ENCODE measurements at regions not wholly inside any gene's neighbourhood (a gene's known extent, or its start where the extent isn't known, plus 50 kb on each side); places are given as distances from the start of the nearest gene placed in this dataset.

DNA sequence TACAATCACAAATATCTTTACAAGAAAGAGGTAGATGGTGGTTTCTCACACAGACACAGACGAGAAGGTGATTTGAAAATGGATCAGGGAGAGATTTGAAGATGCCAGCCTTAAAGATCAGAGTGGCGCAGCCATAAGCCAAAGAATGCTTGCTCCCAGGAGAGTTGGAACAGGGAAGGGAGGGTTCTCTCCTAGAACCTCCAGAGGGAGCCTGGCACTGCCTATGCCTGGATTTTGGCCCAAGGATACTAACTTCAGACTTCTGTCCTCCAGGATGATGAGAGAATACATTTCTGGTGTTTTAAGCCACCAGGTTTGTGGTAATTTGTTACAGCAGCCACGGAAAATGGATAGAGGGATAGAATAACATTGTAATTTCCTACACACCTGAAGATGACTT, 279.1 kb downstream of the FAM43A start:
- TF ChIP-seq, protein P1, sequence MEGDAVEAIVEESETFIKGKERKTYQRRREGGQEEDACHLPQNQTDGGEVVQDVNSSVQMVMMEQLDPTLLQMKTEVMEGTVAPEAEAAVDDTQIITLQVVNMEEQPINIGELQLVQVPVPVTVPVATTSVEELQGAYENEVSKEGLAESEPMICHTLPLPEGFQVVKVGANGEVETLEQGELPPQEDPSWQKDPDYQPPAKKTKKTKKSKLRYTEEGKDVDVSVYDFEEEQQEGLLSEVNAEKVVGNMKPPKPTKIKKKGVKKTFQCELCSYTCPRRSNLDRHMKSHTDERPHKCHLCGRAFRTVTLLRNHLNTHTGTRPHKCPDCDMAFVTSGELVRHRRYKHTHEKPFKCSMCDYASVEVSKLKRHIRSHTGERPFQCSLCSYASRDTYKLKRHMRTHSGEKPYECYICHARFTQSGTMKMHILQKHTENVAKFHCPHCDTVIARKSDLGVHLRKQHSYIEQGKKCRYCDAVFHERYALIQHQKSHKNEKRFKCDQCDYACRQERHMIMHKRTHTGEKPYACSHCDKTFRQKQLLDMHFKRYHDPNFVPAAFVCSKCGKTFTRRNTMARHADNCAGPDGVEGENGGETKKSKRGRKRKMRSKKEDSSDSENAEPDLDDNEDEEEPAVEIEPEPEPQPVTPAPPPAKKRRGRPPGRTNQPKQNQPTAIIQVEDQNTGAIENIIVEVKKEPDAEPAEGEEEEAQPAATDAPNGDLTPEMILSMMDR (IDR thresholded peaks at IDR 0.05; ENCODE audit: insufficient read depth, low read length, poor library complexity, severe bottlenecking) = no peak
- Histone ChIP-seq H3K4me3 (replicated peaks; ENCODE audit: low read depth, low read length) (no peak overlapping the region), H3K27me3 (replicated peaks; ENCODE audit: control insufficient read depth, insufficient read depth, low read length) (peaks cover 2% of the 10 kb centered on the region), H3K36me3 (ENCODE audit: control insufficient read depth, insufficient read depth, low read length) (no peaks in the 10 kb centered on the region)
- DNase-seq (ENCODE audit: extremely low read depth, insufficient read length) = no peak

DNA sequence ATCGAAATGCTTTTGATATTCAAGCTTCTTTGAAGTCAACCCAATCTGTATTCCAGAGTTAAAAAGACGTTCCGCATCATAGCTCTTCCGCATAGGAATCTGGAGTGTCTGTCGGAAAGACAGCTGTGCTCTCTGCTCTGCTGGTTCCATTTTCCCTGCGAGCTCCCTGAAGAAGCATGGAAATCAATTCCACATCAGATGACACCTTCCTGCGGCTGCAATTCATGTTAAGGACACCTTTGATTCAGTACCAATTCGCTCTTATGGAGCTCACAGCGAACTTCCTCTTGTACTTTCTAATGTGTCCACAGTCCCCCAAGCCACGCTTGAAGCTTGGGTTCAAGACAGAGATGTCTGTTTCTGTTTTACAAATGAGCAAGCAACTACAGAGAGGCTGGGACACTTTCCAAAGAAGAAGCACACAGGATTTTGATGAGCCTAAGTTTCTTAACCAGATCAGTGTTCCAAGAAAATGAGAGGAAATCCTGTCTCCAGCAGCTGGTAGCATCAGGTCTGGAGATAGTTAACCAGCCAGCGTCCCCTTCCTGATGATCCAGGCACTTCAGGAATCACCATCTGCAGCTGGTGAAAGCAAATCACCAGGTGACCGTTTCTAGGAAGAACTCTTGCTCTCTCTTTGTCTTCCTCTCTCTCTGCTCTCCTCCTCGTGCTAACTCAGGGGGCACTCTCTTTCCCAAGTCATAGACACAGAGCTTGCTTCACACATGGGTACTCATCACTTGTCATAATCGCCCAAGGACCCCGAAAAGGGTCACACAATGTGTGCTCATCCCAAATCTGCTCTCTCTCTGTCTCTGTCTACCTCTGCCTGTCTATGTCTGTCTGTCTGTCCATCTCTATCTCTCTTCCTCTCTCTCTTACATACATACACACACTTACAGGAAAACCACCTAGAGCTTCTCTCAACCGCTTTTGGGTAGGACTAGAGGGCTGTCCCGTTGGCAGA, 281.8 kb downstream of the FAM43A start:
- Histone ChIP-seq H3K36me3 (ENCODE audit: control insufficient read depth, insufficient read depth, low read length) (no peaks in the 10 kb centered on the region), H3K27me3 (replicated peaks; ENCODE audit: control insufficient read depth, insufficient read depth, low read length) (peaks cover 2% of the 10 kb centered on the region), H3K4me3 (replicated peaks; ENCODE audit: low read depth, low read length) (no peak overlapping the region)
- DNase-seq (ENCODE audit: extremely low read depth, insufficient read length) = no peak
- TF ChIP-seq, protein P1 (IDR thresholded peaks at IDR 0.05; ENCODE audit: insufficient read depth, low read length, poor library complexity, severe bottlenecking) = no peak

DNA sequence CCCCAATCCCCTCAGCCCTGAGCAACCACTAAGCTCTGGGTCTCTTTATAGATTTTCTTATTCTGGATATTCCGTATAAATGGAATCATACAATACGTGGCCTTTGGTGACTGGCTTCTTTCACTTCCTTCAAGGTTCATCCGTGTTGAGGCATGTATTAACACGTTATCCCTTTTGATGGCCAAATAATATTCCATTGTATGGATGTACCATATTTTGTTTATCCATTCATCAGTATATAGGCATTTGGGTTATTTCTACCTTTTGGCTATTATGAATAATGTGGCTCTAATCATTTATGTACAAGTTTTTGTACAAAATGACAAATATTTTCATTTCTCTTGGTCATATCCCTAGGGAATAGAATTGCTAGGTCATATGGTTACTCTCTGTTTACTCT, 284.4 kb downstream of the FAM43A start:
- no peak for DNase-seq (ENCODE audit: extremely low read depth, insufficient read length)

DNA sequence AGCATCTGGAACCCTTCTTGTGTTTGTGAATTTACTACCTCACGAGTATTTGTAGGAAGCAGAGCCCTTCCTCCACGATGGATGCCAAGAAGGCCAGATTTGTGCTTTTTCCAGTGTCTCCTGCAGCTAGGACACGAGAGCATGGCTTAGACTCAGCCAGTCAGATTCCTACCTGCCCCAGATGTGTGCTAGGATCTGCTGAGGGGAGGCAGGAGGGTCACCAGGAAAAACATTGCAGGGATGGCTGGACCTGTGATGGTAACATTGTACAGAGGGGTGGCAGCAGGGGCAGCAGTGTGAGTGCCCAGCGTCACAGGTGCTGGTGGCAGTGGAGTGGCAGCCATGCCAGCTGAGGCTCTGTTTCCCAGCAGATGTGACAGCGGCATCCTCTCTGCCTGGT, 285.3 kb downstream of the FAM43A start:
- H3K36me3 ChIP-seq (ENCODE audit: control insufficient read depth, insufficient read depth, low read length) = no peaks in the 10 kb centered on the region
- H3K4me3 ChIP-seq (replicated peaks; ENCODE audit: low read depth, low read length) = no peak overlapping the region
- no peak for DNase-seq (ENCODE audit: extremely low read depth, insufficient read length)
- TF ChIP-seq, protein P1 (IDR thresholded peaks at IDR 0.05; ENCODE audit: insufficient read depth, low read length, poor library complexity, severe bottlenecking) = no peak
- peaks cover 2% of the 10 kb centered on the region for H3K27me3 ChIP-seq (replicated peaks; ENCODE audit: control insufficient read depth, insufficient read depth, low read length)

More for the DNA sequence above, 284.4 kb downstream of the FAM43A start:
- Histone ChIP-seq H3K27me3 (replicated peaks; ENCODE audit: control insufficient read depth, insufficient read depth, low read length) (peaks cover 2% of the 10 kb centered on the region), H3K4me3 (replicated peaks; ENCODE audit: low read depth, low read length) (no peak overlapping the region), H3K36me3 (ENCODE audit: control insufficient read depth, insufficient read depth, low read length) (no peaks in the 10 kb centered on the region)
- TF ChIP-seq, protein P1 (IDR thresholded peaks at IDR 0.05; ENCODE audit: insufficient read depth, low read length, poor library complexity, severe bottlenecking) = no peak

DNA sequence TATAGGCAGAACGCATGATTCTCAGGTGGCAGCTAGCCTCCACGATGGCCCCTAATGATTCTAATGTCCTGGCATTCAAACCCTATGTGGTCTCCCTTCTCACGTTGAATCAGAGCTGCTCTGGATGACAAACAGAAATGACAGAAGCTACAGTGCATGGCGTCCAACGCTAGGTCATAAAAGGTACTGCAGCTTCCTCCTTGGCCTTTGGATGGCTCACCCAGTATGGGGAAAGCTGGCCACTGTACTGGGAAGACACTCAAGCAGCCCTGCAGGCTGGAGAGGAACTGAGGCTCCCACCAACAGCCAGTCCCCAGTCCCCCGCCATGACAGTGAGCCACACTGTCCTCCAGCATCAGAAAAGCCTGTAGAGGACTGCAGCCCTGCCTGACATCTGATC, 286.3 kb downstream of the FAM43A start:
- H3K4me3 ChIP-seq (replicated peaks; ENCODE audit: low read depth, low read length) = no peak overlapping the region
- H3K27me3 ChIP-seq (replicated peaks; ENCODE audit: control insufficient read depth, insufficient read depth, low read length) = peaks cover 2% of the 10 kb centered on the region
- TF ChIP-seq, protein P1 (IDR thresholded peaks at IDR 0.05; ENCODE audit: insufficient read depth, low read length, poor library complexity, severe bottlenecking) = no peak
- DNase-seq (ENCODE audit: extremely low read depth, insufficient read length) = no peak
- no peaks in the 10 kb centered on the region for H3K36me3 ChIP-seq (ENCODE audit: control insufficient read depth, insufficient read depth, low read length)
